Cardiac fibroblast (primary cell): ENCODE measurements at regions not wholly inside any gene's neighbourhood (a gene's known extent, or its start where the extent isn't known, plus 50 kb on each side); places are given as distances from the start of the nearest gene placed in this dataset.
"Not testable (repeated sequence)": the region's sequence is repeated elsewhere in the genome, so short reads cannot be mapped to it uniquely, and the experiment has no call there.

Experiments
- DNase-seq, 2 donors: peaks; one replicate each; pipeline versions ENCODE4 v3.0.0 to v3.0.0-alpha.2; 2010; ENCODE audit warnings: low read depth in 2 of 2
- H3K4me3 ChIP-seq, 2 donors: replicated peaks in 1 of 2; 1 replicate in 1 of 2; 2 replicates in 1 of 2; pipeline ENCODE4 v1.5.1; 2011; ENCODE audit warnings: low read depth in 2 of 2, low read length in 2 of 2, mild to moderate bottlenecking in 2 of 2, moderate library complexity in 1 of 2
- TF ChIP-seq, protein P1 (sequence below): IDR thresholded peaks from one replicate; pipeline ENCODE4 v1.5.1; 2011; ENCODE audit warnings: low read depth, mild to moderate bottlenecking, low read length, inconsistent platforms

DNA sequence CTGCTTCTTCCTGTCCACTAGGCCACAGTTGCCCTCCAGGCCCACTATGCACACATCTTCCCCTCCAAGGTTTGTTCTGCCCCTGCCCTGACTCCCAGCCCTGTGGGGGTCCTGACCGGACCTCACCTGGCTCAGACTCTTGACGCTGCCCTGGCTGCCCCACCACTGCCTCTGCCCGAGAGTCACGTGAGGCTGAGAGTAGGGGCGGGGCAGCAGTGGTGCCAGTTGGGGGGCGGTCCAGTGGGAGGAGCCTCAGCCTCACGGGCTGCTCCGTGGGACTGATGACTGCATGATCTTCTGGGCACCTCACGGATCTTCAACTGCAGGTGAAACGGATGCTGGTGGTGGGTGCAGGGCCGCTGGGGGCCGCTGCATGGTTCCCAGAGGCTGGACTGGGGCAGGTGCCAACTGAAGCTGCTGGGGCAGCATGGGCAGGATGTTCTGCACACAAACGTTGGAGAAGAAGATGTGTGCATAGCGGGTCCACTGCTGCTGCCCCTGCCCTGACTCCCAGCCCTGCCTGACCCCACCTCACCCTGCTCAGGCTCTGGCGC is 77.6 kb downstream of the HHIPL2 start:
- not testable (repeated sequence) for DNase-seq, H3K4me3 ChIP-seq

DNA sequence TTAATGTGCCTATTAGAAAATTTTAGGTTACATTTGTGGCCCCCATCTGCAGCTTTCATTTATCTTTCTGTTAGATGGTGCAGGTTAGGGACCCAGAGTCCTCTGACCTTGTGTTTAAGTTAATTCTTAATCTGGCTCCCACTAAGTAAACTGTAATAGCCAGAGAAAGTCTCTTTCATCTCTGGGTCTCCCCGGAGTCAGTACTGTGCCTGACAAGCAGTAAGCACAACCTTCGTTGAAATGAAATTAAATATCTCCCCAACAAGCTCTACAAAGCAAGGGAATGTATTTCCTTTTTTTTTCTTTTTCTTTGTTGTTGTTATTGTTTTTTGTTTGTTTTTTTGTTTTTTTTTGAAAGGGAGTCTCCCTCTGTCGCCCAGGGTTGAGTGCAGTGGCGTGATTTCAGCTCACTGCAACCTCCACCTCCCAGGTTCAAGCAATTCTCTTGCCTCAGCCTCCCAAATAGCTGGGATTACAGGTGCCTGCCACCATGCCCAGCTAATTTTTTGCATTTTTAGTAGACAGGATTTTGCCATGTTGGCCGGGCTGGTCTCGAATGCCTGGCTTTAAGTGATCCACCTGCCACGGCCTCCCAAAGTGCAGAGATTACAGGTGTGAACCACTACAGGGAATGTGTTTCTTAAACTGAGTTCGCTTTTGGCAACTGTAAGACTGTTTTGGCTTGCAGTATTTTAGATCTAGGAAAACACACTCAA is 81.6 kb downstream of the HHIPL2 start:
- TF ChIP-seq, protein P1, sequence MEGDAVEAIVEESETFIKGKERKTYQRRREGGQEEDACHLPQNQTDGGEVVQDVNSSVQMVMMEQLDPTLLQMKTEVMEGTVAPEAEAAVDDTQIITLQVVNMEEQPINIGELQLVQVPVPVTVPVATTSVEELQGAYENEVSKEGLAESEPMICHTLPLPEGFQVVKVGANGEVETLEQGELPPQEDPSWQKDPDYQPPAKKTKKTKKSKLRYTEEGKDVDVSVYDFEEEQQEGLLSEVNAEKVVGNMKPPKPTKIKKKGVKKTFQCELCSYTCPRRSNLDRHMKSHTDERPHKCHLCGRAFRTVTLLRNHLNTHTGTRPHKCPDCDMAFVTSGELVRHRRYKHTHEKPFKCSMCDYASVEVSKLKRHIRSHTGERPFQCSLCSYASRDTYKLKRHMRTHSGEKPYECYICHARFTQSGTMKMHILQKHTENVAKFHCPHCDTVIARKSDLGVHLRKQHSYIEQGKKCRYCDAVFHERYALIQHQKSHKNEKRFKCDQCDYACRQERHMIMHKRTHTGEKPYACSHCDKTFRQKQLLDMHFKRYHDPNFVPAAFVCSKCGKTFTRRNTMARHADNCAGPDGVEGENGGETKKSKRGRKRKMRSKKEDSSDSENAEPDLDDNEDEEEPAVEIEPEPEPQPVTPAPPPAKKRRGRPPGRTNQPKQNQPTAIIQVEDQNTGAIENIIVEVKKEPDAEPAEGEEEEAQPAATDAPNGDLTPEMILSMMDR, result no peak
- no peak overlapping the region for H3K4me3 ChIP-seq
- DNase-seq, result no peak

DNA sequence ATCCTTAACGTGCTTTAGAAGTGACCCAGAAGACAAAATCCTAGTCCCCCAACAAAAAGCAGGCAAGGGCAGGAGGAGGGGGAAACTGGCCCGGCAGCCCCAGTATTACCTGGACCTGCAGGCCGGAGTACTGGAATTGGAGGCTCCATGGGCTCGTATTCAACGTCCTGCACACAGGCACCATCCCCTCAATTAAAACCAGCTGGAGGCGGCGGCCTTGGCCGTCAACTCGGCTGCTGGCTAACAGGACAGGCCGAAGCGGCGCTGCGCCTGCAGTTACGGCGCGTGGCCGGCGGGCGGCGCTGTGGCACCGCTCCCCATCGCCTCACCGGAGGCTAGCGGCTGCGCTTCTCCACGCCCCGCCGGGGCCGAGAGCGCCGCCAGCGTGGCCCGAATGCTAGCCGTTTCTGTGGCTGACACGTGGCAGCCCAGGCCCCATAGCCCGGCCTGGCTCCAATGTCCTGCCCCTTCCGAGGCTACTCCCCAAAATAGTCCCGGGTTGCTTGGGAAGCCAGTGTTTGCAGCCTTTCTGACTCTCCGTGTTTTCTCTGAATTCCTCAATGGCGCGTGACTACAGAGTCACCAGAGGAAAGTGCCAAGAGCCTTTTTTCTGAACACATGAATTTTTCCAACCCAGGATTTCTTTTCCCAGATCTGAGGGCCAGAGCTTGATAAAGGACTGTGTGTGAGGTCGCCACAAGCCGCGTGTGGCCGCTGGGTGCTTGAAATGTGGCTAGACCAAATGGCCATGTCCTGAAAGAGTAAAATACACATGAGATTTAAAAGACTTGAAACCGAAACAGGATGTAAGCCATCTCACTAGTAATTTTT is 82.5 kb downstream of the HHIPL2 start:
- H3K4me3 ChIP-seq, result peak overlapping the region; percentile 32 to 58
- TF ChIP-seq, protein P1, result peak; percentile 65
- DNase-seq, result peak; percentile 97 to 98

DNA sequence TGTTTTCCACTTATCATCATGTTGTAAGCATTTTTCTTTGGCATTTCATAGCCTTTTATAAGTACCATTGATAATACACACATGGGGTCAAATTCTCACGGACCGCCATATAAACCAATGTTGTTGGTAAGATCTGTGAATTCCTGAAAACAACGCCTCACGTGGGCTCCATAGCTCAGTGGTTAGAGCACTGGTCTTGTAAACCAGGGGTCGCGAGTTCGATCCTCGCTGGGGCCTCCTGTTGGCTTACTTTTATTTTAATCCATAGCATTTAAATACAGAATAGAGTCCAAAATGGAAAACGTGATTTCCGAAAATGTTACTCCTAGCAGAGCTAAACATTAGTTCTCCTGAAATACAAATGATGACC is 83.1 kb downstream of the HHIPL2 start:
- TF ChIP-seq, protein P1, result no peak
- peak overlapping the region; percentile 21 to 58 for H3K4me3 ChIP-seq
- DNase-seq, result peak; percentile 73 to 88

DNA sequence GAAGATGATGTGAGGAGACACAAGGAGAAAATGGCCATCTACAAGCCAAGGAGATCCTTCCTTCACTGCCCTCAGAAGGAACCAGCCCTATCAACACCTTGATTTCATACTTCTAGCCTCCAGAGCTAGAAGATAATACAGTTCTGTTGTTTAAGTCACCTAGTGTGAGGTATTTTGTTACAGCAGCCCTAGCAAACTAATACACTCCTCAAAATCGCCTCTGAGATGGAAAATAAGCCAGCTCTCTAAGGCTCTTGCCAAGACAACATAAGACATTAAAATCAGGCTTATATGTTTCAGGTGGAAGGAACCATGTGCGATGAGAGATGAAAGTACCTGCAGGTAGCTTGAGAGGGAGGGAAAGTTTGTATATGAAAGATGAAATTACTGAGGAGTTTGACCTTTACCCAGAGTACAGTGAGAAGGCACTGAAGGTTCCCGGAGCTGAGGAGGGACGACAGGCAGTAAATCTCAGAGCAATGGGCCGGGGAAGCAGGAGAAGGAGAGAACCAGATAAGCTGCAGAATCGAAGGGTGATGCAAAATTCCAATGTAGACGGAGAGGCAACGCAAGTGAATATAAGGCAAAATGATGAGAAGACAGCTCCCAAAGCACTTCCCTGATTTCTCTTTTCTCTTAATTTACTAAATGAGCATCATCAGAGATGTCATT is 84.7 kb downstream of the HHIPL2 start:
- no peak for DNase-seq
- TF ChIP-seq, protein P1, result no peak
- no peak overlapping the region for H3K4me3 ChIP-seq

DNA sequence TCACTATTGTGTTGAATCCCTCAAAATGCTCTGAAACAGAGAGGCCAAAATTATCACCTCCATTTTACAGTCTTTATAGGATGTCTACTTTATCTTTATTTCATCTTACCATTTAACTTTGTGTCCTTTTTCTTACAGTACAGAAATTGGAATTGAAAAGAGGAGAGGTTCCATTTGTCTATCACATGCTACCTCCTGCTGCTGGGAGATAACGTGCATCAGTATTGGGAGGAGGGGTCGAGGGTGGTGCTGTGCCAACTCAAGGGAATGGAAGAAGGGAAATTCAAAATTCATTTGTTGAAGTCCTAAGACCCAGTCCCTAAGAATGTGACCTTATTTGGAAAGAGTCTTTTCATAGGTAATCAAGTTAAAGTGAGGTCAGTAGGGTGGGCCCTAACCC is 85.3 kb downstream of the HHIPL2 start:
- DNase-seq, result no peak
- TF ChIP-seq, protein P1, result no peak
- H3K4me3 ChIP-seq, result no peak overlapping the region

DNA sequence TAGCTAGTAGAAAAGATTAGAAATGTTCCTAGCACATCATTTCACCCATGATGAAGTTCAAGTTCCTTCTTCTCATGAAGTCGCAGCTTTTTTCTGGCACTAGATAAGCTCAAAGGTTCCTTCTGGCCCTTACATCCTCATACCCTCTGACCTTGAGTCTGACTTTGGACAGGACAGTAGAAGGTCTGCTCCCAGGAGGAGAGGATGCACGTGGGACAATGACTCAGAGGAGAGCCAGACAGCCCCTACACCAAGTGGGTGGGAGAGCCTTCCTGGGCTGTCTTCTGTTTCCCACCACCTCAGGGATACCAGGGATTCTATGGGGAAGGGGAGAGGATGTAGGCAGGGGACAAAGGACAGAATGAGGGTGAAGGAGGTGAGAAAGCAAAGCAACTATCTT is 86.0 kb downstream of the HHIPL2 start:
- TF ChIP-seq, protein P1, result no peak
- no peak for DNase-seq
- H3K4me3 ChIP-seq, result no peak overlapping the region
